ENCODE measurements at regions not wholly inside any gene's neighbourhood (a gene's known extent, or its start where the extent isn't known, plus 50 kb on each side); places are given as distances from the start of the nearest gene placed in this dataset.

DNA sequence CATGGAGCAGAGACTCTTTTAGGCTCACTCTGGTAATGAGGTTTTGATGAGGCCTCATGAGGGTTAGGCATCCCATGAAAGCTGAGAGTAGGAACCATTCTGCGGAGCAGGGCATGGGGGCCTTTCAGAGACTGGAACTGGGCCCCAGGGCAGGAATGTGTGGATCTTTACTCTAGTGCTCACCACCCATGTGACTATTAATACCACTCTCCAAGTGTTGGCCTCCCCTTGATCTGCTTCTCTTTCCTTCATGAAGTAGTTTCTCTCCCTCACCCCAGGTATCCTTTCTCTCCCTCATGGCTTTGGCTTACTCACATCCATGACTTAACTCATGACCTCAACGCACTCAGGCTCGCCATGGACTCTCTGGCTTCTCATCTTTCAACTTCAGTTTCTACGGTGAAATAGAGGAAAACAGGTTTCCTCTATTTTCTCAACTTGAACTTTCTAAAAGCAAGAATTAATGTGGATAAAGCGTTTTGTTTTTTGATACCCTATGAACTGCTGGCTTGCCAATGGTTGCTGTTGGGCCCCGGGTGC is 50.5 kb upstream of the GADD45A start:
- DNase-seq (ENCODE audit: low read depth in 1 of 2, low spot score in 1 of 2) (no peak), FAIRE-seq (no peak), ATAC-seq (no peak)
- TF ChIP-seq EHF (CRISPR knock-in tag; IDR thresholded peaks at IDR 0.05) (no peak), HOXB13 (CRISPR knock-in tag; IDR thresholded peaks at IDR 0.05; ENCODE audit: low read depth) (no peak), ZC3H11A (IDR thresholded peaks at IDR 0.05) (no peak), HDAC2 (IDR thresholded peaks at IDR 0.05) (no peak), SMC3 (IDR thresholded peaks at IDR 0.05) (no peak), EP300 (IDR thresholded peaks at IDR 0.05) (no peak), MYC (IDR thresholded peaks at IDR 0.05; ENCODE audit: borderline replicate concordance, low read length) (no peak)
- 90% methylated on average over 6 of the region's 6 CpGs for WGBS (ENCODE audit: missing lambda C conversion rate)
- Histone ChIP-seq H3K4me1 (peaks cover 11% of the 10 kb centered on the region; the same call in 2 of the 3 replicates), H3K4me2 (no peak overlapping the region), H3K9me3 (no peaks in the 10 kb centered on the region), H3K4me3 (no peak overlapping the region), H3K27ac (no peak overlapping the region)
- ChIA-PET CTCF (no interaction called here), POLR2A (no interaction called here)

DNA sequence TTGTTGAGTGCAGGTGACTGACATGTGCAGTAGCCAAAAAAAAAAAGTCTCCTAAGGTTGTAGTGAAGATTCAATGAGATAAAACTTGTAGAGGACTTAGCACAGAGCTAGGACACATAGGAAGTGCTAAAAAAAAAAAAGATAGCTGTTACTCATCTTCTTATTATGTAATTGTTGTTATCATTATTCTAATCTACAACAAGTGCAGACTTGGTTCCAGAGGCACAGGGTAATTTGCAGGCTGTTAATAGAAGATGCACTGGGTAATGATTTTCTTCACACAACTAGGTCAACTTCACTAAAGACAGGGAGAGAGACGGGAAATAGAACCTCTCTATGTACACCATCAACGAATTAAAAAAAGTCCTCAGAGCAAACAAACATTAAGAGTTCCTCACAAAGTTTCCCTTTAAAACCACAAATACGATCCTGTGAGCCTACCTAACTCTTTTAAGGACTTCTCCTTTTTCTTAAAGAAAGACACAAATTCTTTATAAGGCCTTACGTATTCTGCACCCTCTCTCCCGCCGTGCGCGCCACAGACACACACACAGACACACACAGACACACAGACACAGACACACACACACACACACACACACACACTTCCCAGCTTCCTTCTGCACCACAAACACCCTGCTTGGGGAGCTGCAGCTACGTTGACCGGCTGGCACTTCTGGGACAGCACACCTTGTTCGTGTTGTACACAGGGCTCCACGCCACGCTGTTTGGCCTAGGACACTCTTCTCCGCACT is 49.8 kb upstream of the GADD45A start:
- no peak for FAIRE-seq
- ChIA-PET CTCF (no interaction called here), POLR2A (no interaction called here)
- 88% methylated on average over 14 of the region's 14 CpGs for WGBS (ENCODE audit: missing lambda C conversion rate)
- no peak for TF ChIP-seq MAFK (IDR thresholded peaks at IDR 0.05; ENCODE audit: partially characterized antibody)
- TF ChIP-seq EP300 (IDR thresholded peaks at IDR 0.05) = no peak
- TF ChIP-seq NR3C1 (IDR thresholded peaks at IDR 0.05) = no peak
- TF ChIP-seq POLR2AphosphoS2 (conservative IDR thresholded peaks at IDR 0.05; ENCODE audit: low read length) = no peak
- no peak for DNase-seq (ENCODE audit: low read depth in 1 of 2, low spot score in 1 of 2)
- no peak overlapping the region for H3K4me3 ChIP-seq
- no peak overlapping the region for H3K4me2 ChIP-seq
- H3K9me3 ChIP-seq = no peaks in the 10 kb centered on the region
- no peak for ATAC-seq
- H3K27ac ChIP-seq = no peak overlapping the region
- peaks cover 6% of the 10 kb centered on the region; the same call in 2 of the 3 replicates for H3K4me1 ChIP-seq

Small RNA genes lying in the stretch of these regions (small RNA-seq; reads per million reads assigned to genes)
- 0 to 0.43 (median 0) reads per million in 6 experiments for gene RNU6-1031P
